Prostate gland (tissue), 2 donors: ENCODE measurements at regions not wholly inside any gene's neighbourhood (a gene's known extent, or its start where the extent isn't known, plus 50 kb on each side); places are given as distances from the start of the nearest gene placed in this dataset.
"Not testable (repeated sequence)": the region's sequence is repeated elsewhere in the genome, so short reads cannot be mapped to it uniquely, and the experiment has no call there.

Source experiments
- DNase-seq: peaks from one replicate; pipeline ENCODE4 v3.0.0-alpha.2; 2019; ENCODE audit warnings: low spot score
- H3K27ac ChIP-seq, 2 donors: fragments of 200-600 bp; sonication (generic); 2 replicates each; pipeline ENCODE4 v1.5.1; 2017 to 2019
- H3K27me3 ChIP-seq: fragments of 200-600 bp; sonication (generic); replicated peaks from 2 replicates; pipeline ENCODE4 v1.5.1; 2019; ENCODE audit not compliant: insufficient read depth
- H3K36me3 ChIP-seq, 2 donors: fragments of 200-600 bp; sonication (generic); 1 replicate in 1 of 2; 2 replicates in 1 of 2; pipeline versions ENCODE4 v1.5.1 to v1.8.1; 2017 to 2019
- H3K4me1 ChIP-seq: fragments of 200-600 bp; sonication (generic); replicated peaks from 2 replicates; pipeline ENCODE4 v1.5.1; 2019
- H3K4me3 ChIP-seq, 2 donors: fragments of 200-600 bp; sonication (generic); 2 replicates each; pipeline ENCODE4 v1.5.1; 2017 to 2019
- H3K9me3 ChIP-seq: fragments of 200-600 bp; sonication (generic); 2 replicates; pipeline ENCODE4 v1.5.1; 2017
- CTCF ChIP-seq, 4 experiments: fragments of 200-600 bp in 2 of 4; fragments of 450-650 bp in 2 of 4; sonication (generic) in 2 of 4; IDR thresholded peaks; 1 replicate in 3 of 4; 2 replicates in 1 of 4; pipeline ENCODE4 v1.5.1; 2016 to 2019; ENCODE audit warnings: antibody characterized with exemption in 4 of 4, mild to moderate bottlenecking in 2 of 4, moderate library complexity in 2 of 4
- POLR2A ChIP-seq: fragments of 450-650 bp; IDR thresholded peaks from one replicate; pipeline ENCODE4 v1.6.1; 2016; ENCODE audit warnings: antibody characterized with exemption, mild to moderate bottlenecking
- POLR2AphosphoS5 ChIP-seq: sonication (generic); formaldehyde crosslinking; IDR thresholded peaks from one replicate; pipeline ENCODE4 v1.6.1; 2017; ENCODE audit warnings: antibody characterized with exemption
- WGBS: methylation state at CpG from one replicate; pipeline ENCODE4 v1.1.5; 2018; 5-methylcytosine and 5-hydroxymethylcytosine counted together
- intact Hi-C: fragments of 100-400 bp; cut with DNase I; formaldehyde crosslinking; loops from one replicate; pipeline ENCODE4 v1.14.2; 2022

GRCh38 chr16:13629704-13630103 is 290.2 kb upstream of the ERCC4 start:
- no peaks in the 10 kb centered on the region for H3K27me3 ChIP-seq
- H3K27ac ChIP-seq: no peak overlapping the region
- no peaks in the 10 kb centered on the region for H3K4me1 ChIP-seq
- no peak overlapping the region for H3K4me3 ChIP-seq
- 70% methylated on average over 2 of the region's 2 CpGs for WGBS
- no peaks in the 10 kb centered on the region for H3K9me3 ChIP-seq
- no peak for DNase-seq
- intact Hi-C loops: no loop called here
- TF ChIP-seq CTCF (IDR thresholded peaks at IDR 0.05) (no peak), POLR2AphosphoS5 (no peak), POLR2A (no peak)
- H3K36me3 ChIP-seq: no peaks in the 10 kb centered on the region

GRCh38 chr16:13630374-13630773 is 289.6 kb upstream of the ERCC4 start:
- no peak for TF ChIP-seq POLR2AphosphoS5
- no peak for TF ChIP-seq CTCF (IDR thresholded peaks at IDR 0.05)
- TF ChIP-seq POLR2A: no peak
- intact Hi-C loops: no loop called here

GRCh38 chr16:13631213-13631767 is 288.7 kb upstream of the ERCC4 start:
- 53% methylated on average over 2 of the region's 2 CpGs for WGBS

More at GRCh38 chr16:13630374-13630773, 289.6 kb upstream of the ERCC4 start:
- no peak for DNase-seq
- no peaks in the 10 kb centered on the region for H3K9me3 ChIP-seq
- H3K36me3 ChIP-seq: no peaks in the 10 kb centered on the region
- H3K27ac ChIP-seq: no peak overlapping the region
- no peaks in the 10 kb centered on the region for H3K4me1 ChIP-seq
- H3K4me3 ChIP-seq: no peak overlapping the region
- 57% methylated on average over 5 of the region's 5 CpGs for WGBS
- H3K27me3 ChIP-seq: no peaks in the 10 kb centered on the region

GRCh38 chr16:13631916-13632315 is 288.0 kb upstream of the ERCC4 start:
- no peaks in the 10 kb centered on the region for H3K4me1 ChIP-seq
- no peak for DNase-seq
- no peaks in the 10 kb centered on the region for H3K9me3 ChIP-seq
- no peaks in the 10 kb centered on the region for H3K36me3 ChIP-seq
- 44% methylated on average over 4 of the region's 4 CpGs for WGBS
- H3K27ac ChIP-seq: no peak overlapping the region
- intact Hi-C loops: no loop called here
- TF ChIP-seq POLR2A (no peak), POLR2AphosphoS5 (no peak), CTCF (IDR thresholded peaks at IDR 0.05) (no peak)
- no peak overlapping the region for H3K4me3 ChIP-seq
- no peaks in the 10 kb centered on the region for H3K27me3 ChIP-seq

More at GRCh38 chr16:13631213-13631767, 288.7 kb upstream of the ERCC4 start:
- H3K4me3 ChIP-seq: no peak overlapping the region
- no peaks in the 10 kb centered on the region for H3K36me3 ChIP-seq
- no peaks in the 10 kb centered on the region for H3K4me1 ChIP-seq
- no peak for DNase-seq
- H3K27me3 ChIP-seq: no peaks in the 10 kb centered on the region
- intact Hi-C loops: no loop called here
- TF ChIP-seq POLR2A (no peak), CTCF (IDR thresholded peaks at IDR 0.05) (no peak), POLR2AphosphoS5 (no peak)
- H3K9me3 ChIP-seq: no peaks in the 10 kb centered on the region
- H3K27ac ChIP-seq: no peak overlapping the region

GRCh38 chr16:13632504-13632903 is 287.4 kb upstream of the ERCC4 start:
- H3K27me3 ChIP-seq, intact Hi-C loops, DNase-seq, H3K27ac ChIP-seq, H3K36me3 ChIP-seq, H3K9me3 ChIP-seq, H3K4me3 ChIP-seq, H3K4me1 ChIP-seq: not testable (repeated sequence)
- 88% methylated on average over 6 of the region's 6 CpGs for WGBS
